GM21367 (cell line): ENCODE measurements at regions not wholly inside any gene's neighbourhood (a gene's known extent, or its start where the extent isn't known, plus 50 kb on each side); places are given as distances from the start of the nearest gene placed in this dataset.

ENCODE experiments used
- ATAC-seq: cut with Tn5 transposase; IDR thresholded peaks from one replicate; pipeline ENCODE4 v1.9.1; 2021; ENCODE audit not compliant: unreplicated experiment

- no peak for ATAC-seq
These were observed 335.7 kb upstream of the CDH7 start for GRCh38 chr18:65415098-65415497.

DNA sequence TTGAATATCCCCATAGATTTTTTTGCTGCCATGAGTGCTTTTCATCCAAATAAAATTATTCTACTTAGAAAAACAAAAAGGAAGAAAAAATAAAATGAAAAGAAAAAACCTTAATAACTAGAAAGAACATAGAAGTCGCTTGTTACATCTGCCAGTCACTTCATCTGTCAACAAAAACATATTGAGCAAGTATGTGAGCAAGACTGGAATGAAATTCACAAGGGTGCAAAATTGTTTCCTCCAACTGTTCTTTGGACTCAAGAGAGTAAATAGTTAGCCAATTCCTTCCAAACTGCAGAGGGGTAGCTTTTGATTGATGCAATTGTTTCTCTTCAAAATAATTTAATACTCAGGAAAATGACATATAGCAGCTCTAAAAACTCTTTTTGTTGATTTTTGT is 336.3 kb upstream of the CDH7 start:
- no peak for ATAC-seq

DNA sequence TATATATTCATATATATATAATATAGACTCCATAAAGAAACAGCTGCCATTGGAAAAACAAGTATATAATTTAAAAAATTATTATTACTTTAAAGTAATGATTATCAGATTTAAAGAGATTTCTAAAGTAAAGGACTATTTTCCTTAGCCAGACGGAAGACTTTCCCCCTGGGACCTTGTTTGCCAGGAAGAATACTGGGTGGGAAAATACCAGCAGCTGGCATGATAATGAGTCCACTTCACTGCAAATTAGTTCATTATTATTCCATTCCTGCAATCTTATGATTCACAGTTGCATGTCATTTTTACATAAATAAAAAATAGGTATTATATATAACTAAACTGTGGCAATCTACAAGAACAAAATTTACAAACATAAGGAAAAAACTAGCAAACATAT is 339.8 kb upstream of the CDH7 start:
- no peak for ATAC-seq

- ATAC-seq = no peak
These were observed 341.6 kb upstream of the CDH7 start for GRCh38 chr18:65409261-65409660.

- ATAC-seq = no peak
These were observed 347.3 kb upstream of the CDH7 start for GRCh38 chr18:65403534-65403933.

GRCh38 chr18:65399091-65399490 is 351.7 kb upstream of the CDH7 start:
- no peak for ATAC-seq

DNA sequence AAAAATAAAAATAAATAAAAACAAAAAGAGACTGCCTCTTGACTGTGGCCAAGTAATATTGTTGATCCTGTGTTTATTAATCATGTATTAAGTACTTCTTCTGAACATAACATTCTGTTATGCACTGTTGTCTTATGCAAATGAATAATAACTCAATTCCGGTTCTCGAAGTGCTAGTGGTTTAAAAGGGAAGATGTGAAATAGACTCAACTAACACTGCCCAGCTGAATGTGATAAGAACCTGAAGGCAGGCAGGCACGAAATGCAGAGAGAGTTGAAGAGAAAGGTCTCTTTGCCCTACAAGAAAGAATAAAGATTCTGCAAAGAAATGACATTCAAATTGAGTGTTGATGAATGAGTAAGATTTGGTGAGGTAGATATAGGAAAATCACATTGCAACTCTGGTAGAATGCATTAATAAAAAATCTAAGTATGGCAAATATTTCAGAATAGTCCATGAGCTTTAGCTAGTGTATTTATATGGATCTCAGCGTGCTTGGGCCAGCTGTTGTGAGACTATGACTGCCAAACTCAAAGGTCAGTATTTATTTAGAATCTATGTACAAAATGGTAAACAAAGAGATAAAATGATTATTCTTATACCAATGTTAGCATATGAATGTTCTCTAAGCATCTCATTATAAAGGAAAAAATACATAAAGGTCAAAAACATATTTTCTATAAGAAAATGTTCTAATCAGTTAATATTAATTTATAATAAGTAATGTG is 352.3 kb upstream of the CDH7 start:
- no peak for ATAC-seq

DNA sequence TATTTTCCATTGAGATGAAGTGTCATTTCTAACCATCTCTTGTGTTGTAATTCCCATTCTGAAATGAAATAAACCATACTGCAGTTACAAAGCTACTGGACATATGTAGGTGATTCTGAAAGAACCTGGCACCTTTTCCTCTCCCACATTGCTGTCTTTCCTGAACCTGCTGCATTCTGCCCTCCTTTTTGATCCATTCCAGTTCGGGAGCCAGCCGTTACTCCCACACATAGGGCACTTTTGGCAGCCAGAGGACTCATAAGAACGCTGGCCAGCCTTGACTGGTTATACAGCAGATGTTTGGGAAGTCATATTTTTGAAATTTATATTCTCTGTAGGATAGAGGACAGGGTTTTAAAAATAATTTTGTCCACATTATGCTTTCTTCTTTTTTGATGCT is 369.8 kb upstream of the CDH7 start:
- no peak for ATAC-seq

- ATAC-seq = no peak
These were observed 370.2 kb upstream of the CDH7 start for GRCh38 chr18:65380571-65380970.

DNA sequence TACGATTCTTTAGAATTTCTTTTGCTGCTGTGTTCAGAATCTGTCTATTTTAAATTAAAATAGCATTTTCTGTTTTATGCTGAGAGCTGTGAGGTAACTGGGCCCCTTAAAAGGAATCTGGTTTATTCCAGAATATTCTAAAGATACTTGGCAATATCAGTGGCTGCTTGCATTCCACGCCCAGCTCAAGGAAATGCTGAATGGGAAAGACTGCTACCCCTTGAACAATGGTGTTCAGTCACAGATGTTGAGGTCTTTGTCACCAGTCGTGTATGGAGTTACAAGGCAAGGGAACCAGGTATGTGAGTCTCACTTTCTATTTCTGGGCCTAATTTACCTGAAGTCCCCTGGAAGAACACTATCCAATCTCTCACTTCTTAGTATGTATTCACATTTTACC is 377.9 kb upstream of the CDH7 start:
- no peak for ATAC-seq

GRCh38 chr18:65365245-65365980 is 385.4 kb upstream of the CDH7 start:
- ATAC-seq = no peak

DNA sequence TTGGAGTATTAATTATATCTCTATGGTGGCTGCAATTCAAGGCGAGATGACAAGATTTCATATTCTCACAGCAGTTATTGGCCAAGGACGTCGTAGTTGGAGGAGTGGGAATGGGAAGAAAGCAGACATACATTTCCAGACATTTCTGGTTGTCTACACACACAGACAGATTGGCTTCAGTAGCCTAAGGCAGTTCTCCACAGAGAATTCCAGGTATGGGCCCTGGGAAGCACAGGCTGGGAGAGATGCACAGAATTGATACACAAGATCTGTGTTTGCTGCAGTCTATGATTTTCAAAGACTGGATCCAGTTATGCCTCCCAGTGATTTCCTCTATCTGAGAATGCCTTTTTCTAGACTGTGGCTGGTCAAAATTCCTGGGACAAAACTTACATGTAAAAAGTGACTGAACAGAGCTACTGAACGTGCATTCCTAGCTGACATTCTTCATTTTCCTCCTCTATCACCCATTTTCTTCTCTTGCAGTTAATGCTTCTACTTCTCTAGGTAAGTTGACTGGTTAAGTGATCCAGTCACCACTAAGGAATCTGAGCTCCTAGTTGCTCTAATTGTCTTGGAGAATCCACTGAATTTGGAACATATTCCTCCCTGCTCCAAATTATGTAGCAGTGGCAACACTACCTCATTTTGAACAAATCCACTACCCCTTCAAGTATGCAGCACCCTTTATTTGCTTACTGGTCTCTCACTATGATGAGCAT is 386.7 kb upstream of the CDH7 start:
- no peak for ATAC-seq

- ATAC-seq = no peak
These were observed 387.8 kb upstream of the CDH7 start for GRCh38 chr18:65363011-65363410.

DNA sequence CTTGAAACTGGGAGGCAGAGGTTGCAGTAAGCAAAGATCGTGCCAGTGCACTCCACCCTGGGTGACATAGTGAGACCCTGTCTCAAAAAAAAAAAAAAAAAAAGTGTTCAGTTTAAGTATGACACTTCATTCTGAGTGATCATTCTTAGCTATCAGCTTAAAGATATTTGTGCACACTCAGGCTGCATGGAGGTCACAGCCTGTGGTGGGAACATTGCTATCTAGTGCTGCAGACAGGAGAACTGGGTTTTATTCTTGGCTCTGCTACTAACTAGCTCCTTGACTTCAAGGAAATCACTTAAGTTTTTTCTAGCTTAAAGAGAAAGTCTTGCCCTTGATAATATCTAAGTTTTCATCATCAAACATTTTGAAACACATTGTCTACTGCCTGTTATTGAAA is 391.3 kb upstream of the CDH7 start:
- ATAC-seq = no peak

DNA sequence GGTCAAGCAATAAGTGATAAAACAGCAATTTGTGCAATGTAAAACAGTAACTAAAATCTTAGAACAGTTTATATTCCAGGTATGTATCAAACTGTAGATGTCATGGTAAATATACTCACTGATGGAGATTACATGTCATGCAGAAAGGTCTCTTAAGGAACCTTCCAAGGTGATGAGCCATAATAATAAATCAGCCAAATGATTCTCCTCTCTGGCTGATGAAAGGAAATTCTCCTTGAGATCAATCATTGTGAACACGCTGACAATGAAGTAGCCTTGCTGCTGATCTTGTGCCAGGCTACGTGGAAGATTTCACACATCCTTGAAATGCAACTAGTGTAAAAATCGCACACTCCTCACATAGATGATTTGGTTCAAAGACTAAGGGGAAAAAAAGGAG is 392.5 kb upstream of the CDH7 start:
- no peak for ATAC-seq

- no peak for ATAC-seq
These were observed 398.6 kb upstream of the CDH7 start for GRCh38 chr18:65352186-65352585.

- no peak for ATAC-seq
These were observed 401.2 kb upstream of the CDH7 start for GRCh38 chr18:65349635-65350034.

- ATAC-seq = no peak
These were observed 403.4 kb upstream of the CDH7 start for GRCh38 chr18:65347446-65347845.

DNA sequence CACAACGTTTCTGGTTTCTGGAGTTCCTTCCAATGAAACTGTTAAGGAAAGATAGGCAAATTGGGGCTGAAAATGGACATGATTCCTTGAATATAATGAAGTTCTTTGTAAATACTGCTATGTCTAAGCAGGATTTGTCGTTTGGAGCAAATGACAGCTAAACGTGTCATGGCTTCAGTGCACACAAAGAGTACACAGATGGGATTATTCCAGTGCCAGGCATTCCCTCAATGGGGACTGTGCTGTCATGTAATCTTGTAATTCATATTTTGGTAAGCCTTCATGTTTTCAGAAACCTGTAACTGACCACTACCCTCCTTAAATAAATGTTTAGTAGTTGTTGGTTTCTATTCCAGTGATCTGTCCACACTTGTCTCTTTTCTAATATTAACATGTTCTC is 404.7 kb upstream of the CDH7 start:
- ATAC-seq = no peak

DNA sequence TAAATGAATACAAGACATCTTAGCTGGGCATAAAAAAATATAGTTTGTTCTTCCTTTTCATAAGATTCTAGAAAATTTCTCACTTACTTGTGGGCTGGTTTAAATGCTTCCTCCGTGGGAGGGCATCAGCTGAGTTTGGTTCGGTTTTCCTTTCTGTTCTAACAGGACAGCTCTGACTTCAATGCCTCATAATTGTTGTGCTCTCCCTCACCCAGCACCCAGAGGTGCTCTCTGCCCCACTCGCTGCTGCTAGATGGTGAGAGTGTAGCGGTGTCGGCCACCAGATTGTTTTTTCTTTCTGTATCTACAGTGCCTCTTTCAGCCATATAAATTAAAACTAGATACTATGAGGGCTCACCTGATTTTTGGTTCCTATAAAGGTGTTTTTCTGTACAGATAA is 407.2 kb upstream of the CDH7 start:
- no peak for ATAC-seq

DNA sequence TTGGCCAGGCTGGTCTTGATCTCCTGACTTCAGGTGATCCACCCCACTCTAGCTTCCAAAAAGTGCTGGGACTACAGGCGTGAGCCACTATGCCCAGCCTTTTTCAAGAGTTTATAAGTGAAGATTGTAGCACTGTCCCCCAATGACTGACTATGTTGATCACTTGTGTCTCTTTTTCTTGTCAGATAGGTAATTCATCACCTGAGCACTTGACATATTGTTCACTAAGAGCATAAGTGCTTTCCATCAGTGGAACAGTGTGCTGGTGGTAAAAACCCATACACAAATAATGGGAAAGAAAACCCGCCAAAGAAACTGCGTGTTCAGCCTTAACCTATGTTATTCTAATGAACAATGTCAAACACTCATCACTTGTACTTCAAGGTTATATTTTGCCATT is 414.4 kb upstream of the CDH7 start:
- no peak for ATAC-seq

- no peak for ATAC-seq
These were observed 421.8 kb upstream of the CDH7 start for GRCh38 chr18:65329010-65329409.
